Inferior parietal cortex (tissue), 1 donor: ENCODE measurements at regions not wholly inside any gene's neighbourhood (a gene's known extent, or its start where the extent isn't known, plus 50 kb on each side); places are given as distances from the start of the nearest gene placed in this dataset.
"Not testable (repeated sequence)": the region's sequence is repeated elsewhere in the genome, so short reads cannot be mapped to it uniquely, and the experiment has no call there.

Experiments used
- DNase-seq: peaks from one replicate; pipeline ENCODE4 v3.0.0-alpha.2; 2016; ENCODE audit errors: extremely low spot score

DNA sequence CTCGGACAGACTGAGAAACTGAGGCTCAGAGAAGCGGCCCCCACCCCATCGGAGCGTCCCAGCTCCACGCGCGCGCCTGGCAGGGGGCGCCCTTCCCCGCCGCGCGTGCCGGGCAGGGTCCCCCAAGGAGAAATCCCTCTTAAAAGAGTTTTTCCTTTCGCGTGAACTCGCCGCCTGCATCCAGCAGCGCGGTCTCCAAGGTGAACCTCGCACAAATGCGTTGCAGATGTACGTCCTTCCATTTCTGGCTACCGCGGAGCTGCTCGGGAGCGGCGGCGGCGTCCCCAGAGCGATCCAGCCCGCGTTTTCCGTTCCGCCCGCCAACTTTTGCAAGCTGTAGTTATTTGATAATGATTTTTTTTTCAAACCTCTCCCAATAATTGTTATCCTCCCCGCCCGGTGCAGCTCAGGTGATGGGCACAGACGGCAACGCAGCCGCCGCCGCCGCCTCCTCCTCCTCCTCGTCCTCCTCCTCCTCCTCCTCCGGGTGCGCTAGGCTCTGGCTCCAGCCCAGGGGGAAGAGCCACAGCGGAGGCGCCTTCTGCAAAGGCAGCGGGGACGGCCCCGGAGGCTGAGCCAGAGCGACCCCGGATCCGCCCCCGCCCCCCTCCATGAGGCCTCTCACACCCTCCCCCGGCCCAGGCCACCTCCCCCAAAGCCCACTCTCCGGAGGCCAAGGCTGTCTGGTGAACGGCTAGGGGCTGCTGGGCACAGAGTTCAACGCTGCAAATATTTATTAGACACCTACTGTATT lies 74.0 kb upstream of the CUX1 start:
- peak; percentile 42 for DNase-seq

- no peak for DNase-seq
Measured at GRCh38 chr7:101743995-101744360, 73.4 kb upstream of the CUX1 start.

GRCh38 chr7:101744588-101744987 lies 72.8 kb upstream of the CUX1 start:
- DNase-seq = no peak

GRCh38 chr7:101746314-101746713 lies 71.1 kb upstream of the CUX1 start:
- no peak for DNase-seq

GRCh38 chr7:101747053-101747878 lies 70.2 kb upstream of the CUX1 start:
- no peak for DNase-seq

DNA sequence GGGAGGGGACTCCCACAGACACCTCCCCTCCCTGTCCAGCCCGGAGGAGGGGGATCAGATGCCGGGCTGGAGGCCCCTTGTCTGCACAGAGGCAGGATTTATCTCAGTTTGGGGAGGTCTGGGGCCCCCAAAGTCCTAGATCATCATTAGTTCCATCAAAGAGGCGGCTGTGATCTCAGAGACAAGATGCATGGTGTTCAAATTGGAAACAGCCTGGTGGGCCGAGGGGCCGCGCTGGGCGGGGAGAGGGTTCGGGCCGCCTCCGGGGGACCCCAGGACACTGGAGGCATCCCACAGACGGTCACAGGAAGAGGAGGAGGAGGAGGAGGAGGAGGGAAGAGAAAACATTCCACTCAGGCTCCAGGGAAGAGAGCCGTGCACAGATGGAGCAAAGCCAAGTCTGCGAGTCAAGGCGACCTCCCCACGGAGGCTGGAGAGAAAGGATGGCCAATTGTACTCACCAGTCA lies 69.5 kb upstream of the CUX1 start:
- DNase-seq = no peak

DNA sequence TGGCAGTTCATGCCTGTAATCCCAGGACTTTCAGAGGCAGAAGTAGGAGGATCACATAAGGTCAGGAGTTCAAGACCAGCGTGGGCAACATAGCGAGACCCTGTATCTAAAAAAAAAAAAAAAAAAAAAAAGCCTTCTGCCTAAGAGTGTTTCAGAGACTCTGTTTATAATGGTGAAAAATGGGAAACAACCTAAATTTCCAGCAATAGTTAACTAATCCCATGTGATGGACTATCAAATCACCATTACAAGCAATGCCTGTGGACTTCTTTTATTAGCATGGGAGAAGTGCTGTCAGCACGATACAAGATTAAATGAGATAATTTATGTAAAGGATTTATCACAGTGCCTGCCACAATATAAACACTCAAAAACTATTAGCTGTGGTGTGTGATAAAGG lies 67.5 kb upstream of the CUX1 start:
- no peak for DNase-seq

DNA sequence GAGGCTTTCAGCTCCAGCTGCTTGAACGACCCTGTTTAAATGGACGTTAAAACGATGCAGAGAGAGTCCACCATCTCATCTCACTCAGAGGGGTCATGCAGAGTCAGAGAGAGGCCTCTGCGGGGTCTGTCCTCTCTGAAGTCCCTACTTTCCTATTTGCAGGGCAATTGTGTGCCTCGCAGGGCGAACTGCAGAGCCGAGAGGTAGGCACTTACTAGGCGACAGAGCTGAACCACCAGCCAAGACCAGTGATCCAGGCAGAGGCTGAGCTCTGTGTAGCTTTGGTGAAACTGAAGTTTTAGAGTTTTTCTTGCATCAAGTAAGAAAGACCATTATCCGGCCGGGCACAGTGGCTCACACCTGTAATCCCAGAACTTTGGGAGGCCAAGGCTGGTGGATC lies 64.1 kb upstream of the CUX1 start:
- DNase-seq = no peak

DNA sequence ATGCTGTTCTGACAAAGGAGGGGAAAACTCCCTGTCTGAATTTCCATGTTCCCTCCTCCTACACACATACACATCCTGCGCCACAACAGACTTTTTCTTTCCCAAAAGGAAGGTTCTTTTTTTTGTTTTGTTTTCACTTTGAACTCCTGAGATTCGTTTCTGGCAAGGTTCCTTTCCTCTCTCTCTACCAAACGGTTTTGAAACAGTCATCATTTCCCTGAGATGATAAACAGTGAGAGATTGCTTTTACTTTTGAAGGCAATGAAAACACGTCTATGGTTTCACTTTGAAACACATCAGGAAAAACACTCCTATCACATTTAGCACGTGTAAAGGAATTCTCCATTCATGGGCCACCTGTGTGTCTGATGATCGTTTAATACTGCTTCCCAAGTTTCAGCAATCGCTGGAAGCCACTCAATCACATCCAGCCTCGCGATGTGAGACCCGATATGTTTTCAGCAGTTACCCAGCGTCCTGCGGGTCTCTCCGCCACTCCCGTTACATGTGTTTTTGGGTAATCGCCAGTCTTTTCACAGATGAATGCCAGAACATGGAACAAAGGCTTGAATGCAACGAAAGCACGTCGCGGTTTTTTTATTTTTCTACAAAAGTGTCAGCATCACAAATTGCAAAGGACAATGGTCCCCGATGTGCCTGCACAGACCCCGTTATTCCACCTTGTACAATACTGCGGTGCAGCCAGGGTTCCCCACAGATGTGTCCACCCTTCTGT lies 62.8 kb upstream of the CUX1 start:
- DNase-seq = no peak

GRCh38 chr7:101757879-101758278 lies 59.5 kb upstream of the CUX1 start:
- DNase-seq = no peak

DNA sequence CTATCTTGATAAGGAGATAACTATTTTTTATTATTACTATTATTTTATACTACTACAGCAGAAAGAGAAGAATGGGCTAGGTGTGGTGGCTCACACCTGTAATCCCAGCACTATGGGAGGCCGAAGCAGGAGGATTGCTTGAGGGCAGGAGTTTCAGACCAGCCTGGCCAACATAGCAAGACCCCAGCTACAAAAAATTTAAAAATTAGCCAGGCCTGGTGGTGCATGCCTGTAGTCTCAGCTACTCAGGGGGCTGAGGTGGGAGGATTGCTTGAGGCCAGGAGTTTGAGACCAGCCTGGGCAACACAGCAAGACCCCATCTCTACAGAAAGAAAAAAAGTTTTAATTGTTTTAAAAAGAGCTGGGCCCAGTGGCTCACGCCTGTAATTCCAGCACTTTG lies 58.9 kb upstream of the CUX1 start:
- DNase-seq = not testable (repeated sequence)

GRCh38 chr7:101764221-101764620 lies 53.2 kb upstream of the CUX1 start:
- no peak for DNase-seq

DNA sequence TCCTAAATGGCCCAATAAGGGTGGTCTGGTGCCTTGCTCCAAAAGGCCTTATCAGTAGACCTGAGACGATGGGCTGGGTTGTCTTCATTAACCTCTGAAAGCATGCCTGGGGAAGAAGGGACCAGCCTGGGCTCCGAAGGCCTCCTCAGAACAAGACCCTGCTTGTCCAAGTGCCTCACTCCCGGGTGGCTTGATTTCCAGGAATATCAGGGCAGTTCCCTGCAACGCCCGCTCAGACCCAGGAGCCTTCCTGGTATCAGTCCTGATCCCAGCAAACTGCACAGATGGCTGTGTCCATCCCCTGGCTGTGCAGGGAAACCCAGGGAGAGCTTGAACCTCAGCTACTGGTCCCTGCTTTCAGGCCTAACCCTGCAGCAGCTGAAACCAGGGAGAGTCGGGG lies 49.9 kb upstream of the CUX1 start:
- no peak for DNase-seq
